ENCODE measurements at regions not wholly inside any gene's neighbourhood (a gene's known extent, or its start where the extent isn't known, plus 50 kb on each side); places are given as distances from the start of the nearest gene placed in this dataset.

DNA sequence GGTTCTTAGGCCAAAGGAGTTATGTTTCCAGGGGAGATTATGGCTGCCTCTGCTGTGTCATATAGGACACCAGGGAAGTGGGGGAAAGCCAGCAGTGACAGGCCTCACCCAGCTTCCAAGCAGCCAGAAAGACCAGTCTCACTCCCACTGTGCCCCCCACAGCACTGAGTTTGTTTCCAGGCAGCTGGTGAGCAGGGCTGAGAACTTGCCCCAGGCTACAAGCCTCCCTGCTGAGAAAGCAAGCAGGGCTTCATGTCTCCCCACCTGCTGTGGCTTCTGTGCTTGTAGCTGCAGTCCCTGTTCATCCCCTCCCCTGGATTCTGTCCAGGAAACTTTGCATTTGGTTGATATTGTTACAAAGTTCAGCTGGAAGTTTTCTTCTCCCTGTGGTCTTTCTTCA lies 376.3 kb downstream of the PDCD6IP start:
- H3K27ac ChIP-seq (replicated peaks), result no peak overlapping the region
- no peak overlapping the region for H3K4me3 ChIP-seq (replicated peaks; ENCODE audit: insufficient read depth, low read length)
- TF ChIP-seq, protein P1, sequence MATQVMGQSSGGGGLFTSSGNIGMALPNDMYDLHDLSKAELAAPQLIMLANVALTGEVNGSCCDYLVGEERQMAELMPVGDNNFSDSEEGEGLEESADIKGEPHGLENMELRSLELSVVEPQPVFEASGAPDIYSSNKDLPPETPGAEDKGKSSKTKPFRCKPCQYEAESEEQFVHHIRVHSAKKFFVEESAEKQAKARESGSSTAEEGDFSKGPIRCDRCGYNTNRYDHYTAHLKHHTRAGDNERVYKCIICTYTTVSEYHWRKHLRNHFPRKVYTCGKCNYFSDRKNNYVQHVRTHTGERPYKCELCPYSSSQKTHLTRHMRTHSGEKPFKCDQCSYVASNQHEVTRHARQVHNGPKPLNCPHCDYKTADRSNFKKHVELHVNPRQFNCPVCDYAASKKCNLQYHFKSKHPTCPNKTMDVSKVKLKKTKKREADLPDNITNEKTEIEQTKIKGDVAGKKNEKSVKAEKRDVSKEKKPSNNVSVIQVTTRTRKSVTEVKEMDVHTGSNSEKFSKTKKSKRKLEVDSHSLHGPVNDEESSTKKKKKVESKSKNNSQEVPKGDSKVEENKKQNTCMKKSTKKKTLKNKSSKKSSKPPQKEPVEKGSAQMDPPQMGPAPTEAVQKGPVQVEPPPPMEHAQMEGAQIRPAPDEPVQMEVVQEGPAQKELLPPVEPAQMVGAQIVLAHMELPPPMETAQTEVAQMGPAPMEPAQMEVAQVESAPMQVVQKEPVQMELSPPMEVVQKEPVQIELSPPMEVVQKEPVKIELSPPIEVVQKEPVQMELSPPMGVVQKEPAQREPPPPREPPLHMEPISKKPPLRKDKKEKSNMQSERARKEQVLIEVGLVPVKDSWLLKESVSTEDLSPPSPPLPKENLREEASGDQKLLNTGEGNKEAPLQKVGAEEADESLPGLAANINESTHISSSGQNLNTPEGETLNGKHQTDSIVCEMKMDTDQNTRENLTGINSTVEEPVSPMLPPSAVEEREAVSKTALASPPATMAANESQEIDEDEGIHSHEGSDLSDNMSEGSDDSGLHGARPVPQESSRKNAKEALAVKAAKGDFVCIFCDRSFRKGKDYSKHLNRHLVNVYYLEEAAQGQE (IDR thresholded peaks at IDR 0.05; ENCODE audit: insufficient replicate concordance, low read depth), result no peak
- TF ChIP-seq SPI1 (IDR thresholded peaks at IDR 0.05; ENCODE audit: borderline replicate concordance, low read depth) (no peak), POLR2AphosphoS5 (IDR thresholded peaks at IDR 0.05; ENCODE audit: low read depth) (no peak), GABPA (IDR thresholded peaks at IDR 0.05; ENCODE audit: low read depth) (no peak)
- TF ChIP-seq, protein P2, sequence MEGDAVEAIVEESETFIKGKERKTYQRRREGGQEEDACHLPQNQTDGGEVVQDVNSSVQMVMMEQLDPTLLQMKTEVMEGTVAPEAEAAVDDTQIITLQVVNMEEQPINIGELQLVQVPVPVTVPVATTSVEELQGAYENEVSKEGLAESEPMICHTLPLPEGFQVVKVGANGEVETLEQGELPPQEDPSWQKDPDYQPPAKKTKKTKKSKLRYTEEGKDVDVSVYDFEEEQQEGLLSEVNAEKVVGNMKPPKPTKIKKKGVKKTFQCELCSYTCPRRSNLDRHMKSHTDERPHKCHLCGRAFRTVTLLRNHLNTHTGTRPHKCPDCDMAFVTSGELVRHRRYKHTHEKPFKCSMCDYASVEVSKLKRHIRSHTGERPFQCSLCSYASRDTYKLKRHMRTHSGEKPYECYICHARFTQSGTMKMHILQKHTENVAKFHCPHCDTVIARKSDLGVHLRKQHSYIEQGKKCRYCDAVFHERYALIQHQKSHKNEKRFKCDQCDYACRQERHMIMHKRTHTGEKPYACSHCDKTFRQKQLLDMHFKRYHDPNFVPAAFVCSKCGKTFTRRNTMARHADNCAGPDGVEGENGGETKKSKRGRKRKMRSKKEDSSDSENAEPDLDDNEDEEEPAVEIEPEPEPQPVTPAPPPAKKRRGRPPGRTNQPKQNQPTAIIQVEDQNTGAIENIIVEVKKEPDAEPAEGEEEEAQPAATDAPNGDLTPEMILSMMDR (IDR thresholded peaks at IDR 0.05; ENCODE audit: insufficient read depth, low read length), result no peak
- no peak for DNase-seq (ENCODE audit: low read depth in 1 of 2, low spot score in 1 of 2)
- H3K27me3 ChIP-seq (ENCODE audit: insufficient read depth, poor library complexity, severe bottlenecking), result no peaks in the 10 kb centered on the region

DNA sequence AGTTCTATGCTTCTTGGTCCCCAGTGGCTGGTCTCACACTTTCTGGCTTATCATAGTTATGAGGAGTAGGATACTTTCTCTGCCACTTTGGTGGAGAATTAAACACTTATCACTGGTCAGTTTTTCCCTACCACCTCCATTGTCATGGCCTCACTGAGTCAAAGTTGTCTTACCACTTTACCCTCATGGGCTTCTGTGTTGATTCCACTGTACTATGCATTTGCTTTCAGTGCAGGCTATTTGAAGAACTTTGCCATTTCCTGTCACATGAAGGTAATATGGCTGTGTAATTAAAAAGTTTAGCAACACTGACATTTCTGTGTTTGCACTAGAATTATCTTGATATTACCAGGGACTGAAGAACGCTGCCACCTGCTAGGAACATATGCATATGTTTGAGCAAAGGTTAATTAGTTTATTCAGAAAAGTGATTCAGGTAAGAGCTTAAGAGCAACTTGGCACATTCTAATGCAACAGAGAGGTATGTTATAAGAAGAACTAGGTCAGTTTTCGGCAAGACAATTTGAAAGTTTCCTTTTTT lies 377.3 kb downstream of the PDCD6IP start:
- no peak overlapping the region for H3K4me3 ChIP-seq (replicated peaks; ENCODE audit: insufficient read depth, low read length)
- TF ChIP-seq, protein P2 (IDR thresholded peaks at IDR 0.05; ENCODE audit: insufficient read depth, low read length), result no peak
- TF ChIP-seq GABPA (IDR thresholded peaks at IDR 0.05; ENCODE audit: low read depth), result no peak
- TF ChIP-seq SPI1 (IDR thresholded peaks at IDR 0.05; ENCODE audit: borderline replicate concordance, low read depth), result no peak
- TF ChIP-seq, protein P1 (IDR thresholded peaks at IDR 0.05; ENCODE audit: insufficient replicate concordance, low read depth), result no peak
- no peak for TF ChIP-seq POLR2AphosphoS5 (IDR thresholded peaks at IDR 0.05; ENCODE audit: low read depth)
- no peak overlapping the region for H3K27ac ChIP-seq (replicated peaks)
- DNase-seq (ENCODE audit: low read depth in 1 of 2, low spot score in 1 of 2), result no peak
- H3K27me3 ChIP-seq (ENCODE audit: insufficient read depth, poor library complexity, severe bottlenecking), result no peaks in the 10 kb centered on the region

DNA sequence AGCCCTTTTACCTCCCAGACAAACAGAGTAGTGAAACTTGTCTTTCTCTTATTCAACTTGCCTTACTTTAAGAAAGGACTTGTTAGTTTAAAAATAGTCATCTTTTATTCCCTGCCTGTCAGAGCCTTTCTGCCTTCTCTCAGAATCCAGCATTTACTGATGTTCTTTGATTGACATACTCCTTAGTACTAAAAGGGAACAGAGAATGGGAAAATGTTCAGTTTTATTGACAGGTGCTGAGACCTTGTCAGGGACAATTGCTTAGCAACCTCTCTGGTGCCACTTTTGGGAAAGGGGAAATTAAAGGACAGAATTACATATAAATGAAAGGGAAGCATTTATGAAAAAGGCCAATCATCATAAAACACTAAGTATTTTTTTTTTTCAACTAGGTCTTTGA lies 378.3 kb downstream of the PDCD6IP start:
- TF ChIP-seq, protein P2 (IDR thresholded peaks at IDR 0.05; ENCODE audit: insufficient read depth, low read length), result no peak
- TF ChIP-seq, protein P1 (IDR thresholded peaks at IDR 0.05; ENCODE audit: insufficient replicate concordance, low read depth), result no peak
- TF ChIP-seq SPI1 (IDR thresholded peaks at IDR 0.05; ENCODE audit: borderline replicate concordance, low read depth), result no peak
- no peak for TF ChIP-seq GABPA (IDR thresholded peaks at IDR 0.05; ENCODE audit: low read depth)
- no peak for TF ChIP-seq POLR2AphosphoS5 (IDR thresholded peaks at IDR 0.05; ENCODE audit: low read depth)
- H3K27me3 ChIP-seq (ENCODE audit: insufficient read depth, poor library complexity, severe bottlenecking), result no peaks in the 10 kb centered on the region
- no peak overlapping the region for H3K4me3 ChIP-seq (replicated peaks; ENCODE audit: insufficient read depth, low read length)
- H3K27ac ChIP-seq (replicated peaks), result no peak overlapping the region
- DNase-seq (ENCODE audit: low read depth in 1 of 2, low spot score in 1 of 2), result no peak

Measured in HL-60 (cell line).